Breast epithelium (tissue), 3 donors: ENCODE measurements at regions not wholly inside any gene's neighbourhood (a gene's known extent, or its start where the extent isn't known, plus 50 kb on each side); places are given as distances from the start of the nearest gene placed in this dataset.

ENCODE experiments used
- CTCF ChIP-seq, 3 donors: fragments of 450-650 bp; IDR thresholded peaks; one replicate each; pipeline ENCODE4 v1.5.1; 2016 to 2017; ENCODE audit warnings: antibody characterized with exemption in 3 of 3, mild to moderate bottlenecking in 3 of 3, moderate library complexity in 3 of 3
- POLR2A ChIP-seq: fragments of 450-650 bp; IDR thresholded peaks from one replicate; pipeline ENCODE4 v1.6.1; 2016; ENCODE audit warnings: antibody characterized with exemption, mild to moderate bottlenecking, moderate library complexity
- POLR2AphosphoS5 ChIP-seq, 3 donors: sonication (generic); formaldehyde crosslinking; IDR thresholded peaks; one replicate each; pipeline ENCODE4 v1.6.1; 2017; ENCODE audit warnings: antibody characterized with exemption in 3 of 3

GRCh38 chr3:13124631-13125030 is 51.4 kb upstream of the IQSEC1 start:
- TF ChIP-seq CTCF (IDR thresholded peaks at IDR 0.05) (no peak), POLR2AphosphoS5 (IDR thresholded peaks at IDR 0.05) (no peak), POLR2A (no peak)
